ENCODE measurements at regions not wholly inside any gene's neighbourhood (a gene's known extent, or its start where the extent isn't known, plus 50 kb on each side); places are given as distances from the start of the nearest gene placed in this dataset.

GRCh38 chr18:26696786-26697185 lies 148.4 kb upstream of the KCTD1 start:
- POLR2A ChIA-PET: no interaction called here
- DNase-seq (ENCODE audit: low read depth): no peak
- Histone ChIP-seq H3K4me3 (ENCODE audit: low read depth, low read length) (no peak overlapping the region), H3K36me3 (ENCODE audit: control insufficient read depth, insufficient read depth, low read length) (no peaks in the 10 kb centered on the region), H3K27me3 (ENCODE audit: control insufficient read depth, insufficient read depth, low read length) (no peaks in the 10 kb centered on the region)
- CTCF ChIA-PET: no interaction called here
- TF ChIP-seq, protein P1, sequence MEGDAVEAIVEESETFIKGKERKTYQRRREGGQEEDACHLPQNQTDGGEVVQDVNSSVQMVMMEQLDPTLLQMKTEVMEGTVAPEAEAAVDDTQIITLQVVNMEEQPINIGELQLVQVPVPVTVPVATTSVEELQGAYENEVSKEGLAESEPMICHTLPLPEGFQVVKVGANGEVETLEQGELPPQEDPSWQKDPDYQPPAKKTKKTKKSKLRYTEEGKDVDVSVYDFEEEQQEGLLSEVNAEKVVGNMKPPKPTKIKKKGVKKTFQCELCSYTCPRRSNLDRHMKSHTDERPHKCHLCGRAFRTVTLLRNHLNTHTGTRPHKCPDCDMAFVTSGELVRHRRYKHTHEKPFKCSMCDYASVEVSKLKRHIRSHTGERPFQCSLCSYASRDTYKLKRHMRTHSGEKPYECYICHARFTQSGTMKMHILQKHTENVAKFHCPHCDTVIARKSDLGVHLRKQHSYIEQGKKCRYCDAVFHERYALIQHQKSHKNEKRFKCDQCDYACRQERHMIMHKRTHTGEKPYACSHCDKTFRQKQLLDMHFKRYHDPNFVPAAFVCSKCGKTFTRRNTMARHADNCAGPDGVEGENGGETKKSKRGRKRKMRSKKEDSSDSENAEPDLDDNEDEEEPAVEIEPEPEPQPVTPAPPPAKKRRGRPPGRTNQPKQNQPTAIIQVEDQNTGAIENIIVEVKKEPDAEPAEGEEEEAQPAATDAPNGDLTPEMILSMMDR (IDR thresholded peaks at IDR 0.05; ENCODE audit: insufficient read depth, low read depth, low read length): no peak

GRCh38 chr18:26696308-26696707 lies 148.0 kb upstream of the KCTD1 start:
- POLR2A ChIA-PET: no interaction called here
- CTCF ChIA-PET: no interaction called here

GRCh38 chr18:26689226-26689879 lies 141.0 kb upstream of the KCTD1 start:
- Histone ChIP-seq H3K4me3 (ENCODE audit: low read depth, low read length) (no peak overlapping the region), H3K27me3 (ENCODE audit: control insufficient read depth, insufficient read depth, low read length) (no peaks in the 10 kb centered on the region), H3K36me3 (ENCODE audit: control insufficient read depth, insufficient read depth, low read length) (no peaks in the 10 kb centered on the region)
- DNase-seq (ENCODE audit: low read depth): no peak
- ChIA-PET POLR2A (no interaction called here), CTCF (interaction anchor here (0.8 kb wide), 1 partner anchor 13 kb away, joined by 4 read pairs; no protein-coding TSS in a partner anchor)
- TF ChIP-seq, protein P1 (IDR thresholded peaks at IDR 0.05; ENCODE audit: insufficient read depth, low read depth, low read length): no peak

More at GRCh38 chr18:26696308-26696707, 148.0 kb upstream of the KCTD1 start:
- Histone ChIP-seq H3K27me3 (ENCODE audit: control insufficient read depth, insufficient read depth, low read length) (no peaks in the 10 kb centered on the region), H3K36me3 (ENCODE audit: control insufficient read depth, insufficient read depth, low read length) (no peaks in the 10 kb centered on the region), H3K4me3 (ENCODE audit: low read depth, low read length) (no peak overlapping the region)
- DNase-seq (ENCODE audit: low read depth): no peak
- TF ChIP-seq, protein P1 (IDR thresholded peaks at IDR 0.05; ENCODE audit: insufficient read depth, low read depth, low read length): no peak

DNA sequence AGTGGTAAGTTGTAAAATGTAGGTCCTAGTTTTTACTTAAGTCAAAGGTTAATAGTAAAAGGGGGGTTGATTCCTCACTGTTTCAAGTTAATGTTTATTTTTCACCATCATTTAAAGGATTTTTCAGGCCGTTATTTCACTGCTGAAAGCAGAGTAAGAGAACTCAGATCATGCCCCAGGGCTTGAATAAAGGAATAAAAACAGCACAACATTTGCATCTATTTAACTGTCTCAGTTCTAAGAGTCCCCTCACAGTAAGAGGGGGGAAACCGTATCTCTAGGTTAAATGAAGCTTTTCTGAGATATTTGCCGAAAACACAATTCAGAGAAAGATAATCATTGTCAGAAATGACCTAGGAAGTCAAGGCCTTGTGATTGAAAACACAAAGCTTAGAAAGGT lies 138.2 kb upstream of the KCTD1 start:
- TF ChIP-seq, protein P1 (IDR thresholded peaks at IDR 0.05; ENCODE audit: insufficient read depth, low read depth, low read length): no peak
- no peaks in the 10 kb centered on the region for H3K36me3 ChIP-seq (ENCODE audit: control insufficient read depth, insufficient read depth, low read length)
- H3K4me3 ChIP-seq (ENCODE audit: low read depth, low read length): no peak overlapping the region
- CTCF ChIA-PET: interaction anchor here (1.7 kb wide), 1 partner anchor 11 kb away, joined by 4 read pairs; no protein-coding TSS in a partner anchor
- H3K27me3 ChIP-seq (ENCODE audit: control insufficient read depth, insufficient read depth, low read length): no peaks in the 10 kb centered on the region
- POLR2A ChIA-PET: no interaction called here
- no peak for DNase-seq (ENCODE audit: low read depth)

- ChIA-PET POLR2A (no interaction called here), CTCF (interaction anchor here (1.7 kb wide), 1 partner anchor 12 kb away, joined by 4 read pairs; no protein-coding TSS in a partner anchor)
- no peak overlapping the region for H3K4me3 ChIP-seq (ENCODE audit: low read depth, low read length)
- no peaks in the 10 kb centered on the region for H3K27me3 ChIP-seq (ENCODE audit: control insufficient read depth, insufficient read depth, low read length)
- DNase-seq (ENCODE audit: low read depth): no peak
- H3K36me3 ChIP-seq (ENCODE audit: control insufficient read depth, insufficient read depth, low read length): no peaks in the 10 kb centered on the region
- TF ChIP-seq, protein P1 (IDR thresholded peaks at IDR 0.05; ENCODE audit: insufficient read depth, low read depth, low read length): no peak
Observed at GRCh38 chr18:26685438-26686157, 137.2 kb upstream of the KCTD1 start.
